GM12892 (cell line): ENCODE measurements at regions not wholly inside any gene's neighbourhood (a gene's known extent, or its start where the extent isn't known, plus 50 kb on each side); places are given as distances from the start of the nearest gene placed in this dataset.

Experiments
- POLR2A ChIP-seq: IDR thresholded peaks from 2 replicates; pipeline ENCODE4 v1.6.1; 2011; ENCODE audit warnings: low read depth, low read length, control low read depth
- POLR2AphosphoS5 ChIP-seq: IDR thresholded peaks from 2 replicates; pipeline ENCODE4 v1.6.1; 2011; ENCODE audit warnings: low read depth, low read length, control low read depth

GRCh38 chr9:113705928-113706519 lies 170.1 kb upstream of the ZNF618 start:
- TF ChIP-seq POLR2A, result no peak
- no peak for TF ChIP-seq POLR2AphosphoS5
